CD14-positive monocyte (primary cell): ENCODE measurements at regions not wholly inside any gene's neighbourhood (a gene's known extent, or its start where the extent isn't known, plus 50 kb on each side); places are given as distances from the start of the nearest gene placed in this dataset.

Source experiments
- DNase-seq, 3 donors: peaks; one replicate each; pipeline ENCODE4 v3.0.0-alpha.2; 2011 to 2022
- H2AFZ ChIP-seq: 2 replicates; pipeline ENCODE4 v1.6.0; 2012; ENCODE audit warnings: mild to moderate bottlenecking, low read depth, low read length, inconsistent platforms; ENCODE audit not compliant: insufficient read depth, poor library complexity, severe bottlenecking
- H3K27ac ChIP-seq, 2 donors: 1 replicate in 1 of 2; 2 replicates in 1 of 2; pipeline ENCODE4 v1.5.1; 2012 to 2013; ENCODE audit warnings: low read length in 2 of 2, control low read depth in 1 of 2, inconsistent platforms in 1 of 2, low read depth in 1 of 2, mild to moderate bottlenecking in 1 of 2
- H3K27me3 ChIP-seq, 2 donors: one replicate each; pipeline versions ENCODE4 v1.6.0 to v1.6.1; 2011 to 2013; ENCODE audit warnings: low read length in 2 of 2; ENCODE audit not compliant: control insufficient read depth in 2 of 2, insufficient read depth in 2 of 2
- H3K36me3 ChIP-seq, 2 donors: replicated peaks in 1 of 2; 1 replicate in 1 of 2; 2 replicates in 1 of 2; pipeline versions ENCODE4 v1.5.1 to v1.6.1; 2012 to 2013; ENCODE audit warnings: low read length in 2 of 2, control low read depth in 1 of 2, inconsistent platforms in 1 of 2, mild to moderate bottlenecking in 1 of 2; ENCODE audit not compliant: insufficient read depth in 2 of 2, control insufficient read depth in 1 of 2
- H3K4me1 ChIP-seq, 2 donors: 1 replicate in 1 of 2; 2 replicates in 1 of 2; pipeline versions ENCODE4 v1.5.1 to v1.6.1; 2012 to 2013; ENCODE audit warnings: low read length in 2 of 2, control low read depth in 1 of 2, inconsistent platforms in 1 of 2, mild to moderate bottlenecking in 1 of 2, moderate library complexity in 1 of 2; ENCODE audit not compliant: insufficient read depth in 2 of 2, control insufficient read depth in 1 of 2
- H3K4me2 ChIP-seq: replicated peaks from 2 replicates; pipeline ENCODE3; 2012; ENCODE audit warnings: low read length, moderate library complexity, mild to moderate bottlenecking; ENCODE audit not compliant: poor library complexity, severe bottlenecking; ENCODE audit errors: extremely low read depth
- H3K4me3 ChIP-seq, 3 experiments: fragments of 200-600 bp in 1 of 3; sonication (generic) in 1 of 3; replicated peaks in 1 of 3; 1 replicate in 2 of 3; 2 replicates in 1 of 3; pipeline ENCODE4 v1.5.1; 2011 to 2013; ENCODE audit warnings: low read length in 3 of 3, mild to moderate bottlenecking in 3 of 3, control low read depth in 2 of 3, low read depth in 2 of 3, inconsistent platforms in 1 of 3, moderate library complexity in 1 of 3
- H3K79me2 ChIP-seq: 2 replicates; pipeline ENCODE4 v1.6.0; 2012; ENCODE audit warnings: mild to moderate bottlenecking, control low read depth, inconsistent platforms, low read length, moderate library complexity; ENCODE audit not compliant: insufficient read depth
- H3K9ac ChIP-seq: 2 replicates; pipeline ENCODE4 v1.6.0; 2017; ENCODE audit warnings: low read length, mild to moderate bottlenecking; ENCODE audit not compliant: insufficient read depth, poor library complexity, severe bottlenecking
- H3K9me3 ChIP-seq, 2 donors: replicated peaks in 1 of 2; 1 replicate in 1 of 2; 2 replicates in 1 of 2; pipeline versions ENCODE4 v1.5.1 to v1.6.1; 2012 to 2013; ENCODE audit warnings: low read length in 2 of 2, control low read depth in 1 of 2; ENCODE audit not compliant: control insufficient read depth in 1 of 2, insufficient read depth in 1 of 2
- H4K20me1 ChIP-seq: 2 replicates; pipeline ENCODE4 v1.6.0; 2012; ENCODE audit warnings: mild to moderate bottlenecking, low read length, control low read depth, moderate library complexity; ENCODE audit not compliant: insufficient read depth
- H3K27ac Mint-ChIP-seq, 7 donors: one replicate each; pipeline ENCODE4 v1.8.0; 2020; ENCODE audit warnings: mild to moderate bottlenecking in 7 of 7, mixed read lengths in 7 of 7, moderate library complexity in 6 of 7, inconsistent platforms in 2 of 7
- H3K27me3 Mint-ChIP-seq, 3 donors: one replicate each; pipeline ENCODE4 v1.8.0; 2021 to 2022; ENCODE audit warnings: low read depth in 3 of 3, mild to moderate bottlenecking in 3 of 3, mixed read lengths in 3 of 3, moderate library complexity in 3 of 3, inconsistent platforms in 1 of 3
- H3K36me3 Mint-ChIP-seq, 2 donors: one replicate each; pipeline ENCODE4 v1.8.0; 2020; ENCODE audit warnings: mixed read lengths in 2 of 2, inconsistent platforms in 1 of 2, mild to moderate bottlenecking in 1 of 2
- H3K4me1 Mint-ChIP-seq: one replicate; pipeline ENCODE4 v1.8.0; 2020; ENCODE audit warnings: mild to moderate bottlenecking, mixed read lengths
- H3K4me3 Mint-ChIP-seq, 2 donors: one replicate each; pipeline ENCODE4 v1.8.0; 2020; ENCODE audit warnings: mild to moderate bottlenecking in 2 of 2, mixed read lengths in 2 of 2, moderate library complexity in 1 of 2
- H3K9me3 Mint-ChIP-seq, 7 donors: one replicate each; pipeline ENCODE4 v1.8.0; 2020 to 2022; ENCODE audit warnings: mixed read lengths in 7 of 7, mild to moderate bottlenecking in 6 of 7, moderate library complexity in 6 of 7, inconsistent platforms in 2 of 7
- CTCF ChIP-seq: fragments of 200-600 bp; IDR thresholded peaks from one replicate; pipeline ENCODE4 v1.8.0; 2022; ENCODE audit warnings: antibody characterized with exemption, mild to moderate bottlenecking
- WGBS: methylation state at CpG from one replicate; pipeline ENCODE4 v1.1.5; 2013; ENCODE audit warnings: missing lambda C conversion rate; ENCODE audit not compliant: insufficient coverage; 5-methylcytosine and 5-hydroxymethylcytosine counted together
- intact Hi-C, 2 donors: fragments of 100-400 bp; cut with micrococcal nuclease; formaldehyde crosslinking; loops; one replicate each; pipeline versions ENCODE4 v1.15.0 to v1.15.1; 2023

GRCh38 chr4:161189286-161190134 is 974.3 kb downstream of the FSTL5 start:
- H3K36me3 ChIP-seq: no peaks in the 10 kb centered on the region
- Mint-ChIP-seq H3K9me3 (no peaks in the 10 kb centered on the region), H3K4me1 (no peaks in the 10 kb centered on the region), H3K4me3 (no peak overlapping the region), H3K27ac (no peak overlapping the region), H3K27me3 (no peaks in the 10 kb centered on the region), H3K36me3 (no peaks in the 10 kb centered on the region)
- 100% methylated on average over 1 of the region's 4 CpGs for WGBS
- H3K9me3 ChIP-seq: no peaks in the 10 kb centered on the region
- intact Hi-C loops: no loop called here
- no peak for TF ChIP-seq CTCF
- H3K4me2 ChIP-seq: no peak overlapping the region
- DNase-seq: no peak
- H3K27me3 ChIP-seq: no peaks in the 10 kb centered on the region
- H4K20me1 ChIP-seq: no peaks in the 10 kb centered on the region
- no peaks in the 10 kb centered on the region for H3K79me2 ChIP-seq
- H3K4me3 ChIP-seq: no peak overlapping the region
- H3K27ac ChIP-seq: no peak overlapping the region
- H3K4me1 ChIP-seq: no peaks in the 10 kb centered on the region
- no peak overlapping the region for H3K9ac ChIP-seq
- H2AFZ ChIP-seq: no peak overlapping the region

GRCh38 chr4:161188578-161188977 is 975.2 kb downstream of the FSTL5 start:
- H3K27me3 ChIP-seq: no peaks in the 10 kb centered on the region
- no peaks in the 10 kb centered on the region for H3K27me3 Mint-ChIP-seq
- no peak overlapping the region for H3K9ac ChIP-seq
- no peak for TF ChIP-seq CTCF
- no peak overlapping the region for H3K4me3 Mint-ChIP-seq
- H2AFZ ChIP-seq: no peak overlapping the region
- no peaks in the 10 kb centered on the region for H4K20me1 ChIP-seq
- H3K27ac Mint-ChIP-seq: no peak overlapping the region
- H3K9me3 Mint-ChIP-seq: no peaks in the 10 kb centered on the region
- no peaks in the 10 kb centered on the region for H3K4me1 ChIP-seq
- intact Hi-C loops: no loop called here
- no peak overlapping the region for H3K27ac ChIP-seq
- DNase-seq: no peak
- H3K4me1 Mint-ChIP-seq: no peaks in the 10 kb centered on the region
- no peak overlapping the region for H3K4me3 ChIP-seq
- no peaks in the 10 kb centered on the region for H3K9me3 ChIP-seq
- no peaks in the 10 kb centered on the region for H3K36me3 ChIP-seq
- H3K36me3 Mint-ChIP-seq: no peaks in the 10 kb centered on the region
- H3K4me2 ChIP-seq: no peak overlapping the region
- H3K79me2 ChIP-seq: no peaks in the 10 kb centered on the region
- 79% methylated on average over 6 of the region's 6 CpGs for WGBS
